Hepatocyte (in vitro differentiated cells): ENCODE measurements at regions not wholly inside any gene's neighbourhood (a gene's known extent, or its start where the extent isn't known, plus 50 kb on each side); places are given as distances from the start of the nearest gene placed in this dataset.

Experiments used
- DNase-seq: peaks from one replicate; pipeline ENCODE4 v3.0.0-alpha.2; 2016; ENCODE audit warnings: low spot score
- H2AFZ ChIP-seq: fragments of 200-600 bp; sonication (generic); 2 replicates; pipeline ENCODE4 v1.6.0; 2016; ENCODE audit warnings: antibody characterized with exemption, mild to moderate bottlenecking
- H3K27ac ChIP-seq: fragments of 200-600 bp; sonication (generic); 2 replicates; pipeline ENCODE4 v1.5.1; 2016; ENCODE audit warnings: mild to moderate bottlenecking
- H3K27me3 ChIP-seq: fragments of 200-600 bp; sonication (generic); 2 replicates; pipeline ENCODE4 v1.6.1; 2016
- H3K36me3 ChIP-seq: fragments of 200-600 bp; sonication (generic); replicated peaks from 2 replicates; pipeline ENCODE4 v1.5.1; 2016; ENCODE audit warnings: low read depth; ENCODE audit not compliant: insufficient read depth
- H3K4me1 ChIP-seq: fragments of 200-600 bp; sonication (generic); 2 replicates; pipeline ENCODE4 v1.5.1; 2016; ENCODE audit warnings: mild to moderate bottlenecking, moderate library complexity; ENCODE audit not compliant: insufficient read depth
- H3K4me2 ChIP-seq: fragments of 200-600 bp; sonication (generic); 2 replicates; pipeline ENCODE4 v1.6.0; 2016
- H3K4me3 ChIP-seq: fragments of 200-600 bp; sonication (generic); 2 replicates; pipeline ENCODE4 v1.5.1; 2016; ENCODE audit warnings: mild to moderate bottlenecking
- H3K79me2 ChIP-seq: fragments of 200-600 bp; sonication (generic); 2 replicates; pipeline ENCODE4 v1.6.0; 2017; ENCODE audit warnings: mild to moderate bottlenecking
- H3K9me2 ChIP-seq: fragments of 200-600 bp; sonication (generic); replicated peaks from 2 replicates; pipeline ENCODE4 v1.6.0; 2017; ENCODE audit warnings: mild to moderate bottlenecking; ENCODE audit not compliant: insufficient read depth
- H3K9me3 ChIP-seq: fragments of 200-600 bp; sonication (generic); 2 replicates; pipeline ENCODE4 v1.5.1; 2016; ENCODE audit warnings: low read depth, mild to moderate bottlenecking
- H4K20me1 ChIP-seq: fragments of 200-600 bp; sonication (generic); 2 replicates; pipeline ENCODE4 v1.6.0; 2016; ENCODE audit warnings: mild to moderate bottlenecking; ENCODE audit not compliant: insufficient read depth, poor library complexity, severe bottlenecking
- CTCF ChIP-seq: fragments of 200-600 bp; sonication (generic); IDR thresholded peaks from 2 replicates; pipeline ENCODE4 v1.5.1; 2016; ENCODE audit warnings: antibody characterized with exemption, mild to moderate bottlenecking; ENCODE audit not compliant: poor library complexity
- EZH2 ChIP-seq: fragments of 200-600 bp; sonication (generic); IDR thresholded peaks from 2 replicates; pipeline ENCODE4 v1.6.1; 2016; ENCODE audit warnings: antibody characterized with exemption, mild to moderate bottlenecking, borderline replicate concordance
- EZH2phosphoT487 ChIP-seq: fragments of 200-600 bp; sonication (generic); IDR thresholded peaks from one replicate; pipeline ENCODE4 v1.6.1; 2018; ENCODE audit warnings: antibody characterized with exemption, mild to moderate bottlenecking, low read depth, moderate library complexity; ENCODE audit not compliant: unreplicated experiment, severe bottlenecking
- WGBS: methylation state at CpG from one replicate; pipeline ENCODE4 v1.1.6; 2016; ENCODE audit warnings: low lambda C conversion rate; ENCODE audit errors: missing lambda C conversion rate; 5-methylcytosine and 5-hydroxymethylcytosine counted together

- H3K4me3 ChIP-seq, result no peak overlapping the region
- no peak overlapping the region for H2AFZ ChIP-seq
- TF ChIP-seq CTCF (no peak), EZH2phosphoT487 (no peak), EZH2 (no peak)
- no peaks in the 10 kb centered on the region for H3K9me2 ChIP-seq
- H3K4me2 ChIP-seq, result no peak overlapping the region
- H3K79me2 ChIP-seq, result no peaks in the 10 kb centered on the region
- no peaks in the 10 kb centered on the region for H3K36me3 ChIP-seq
- no peak overlapping the region for H3K27ac ChIP-seq
- DNase-seq, result no peak
- peaks cover 14% of the 10 kb centered on the region for H3K4me1 ChIP-seq
- H4K20me1 ChIP-seq, result no peaks in the 10 kb centered on the region
- WGBS, result 89% methylated on average over 6 of the region's 6 CpGs
- no peaks in the 10 kb centered on the region for H3K9me3 ChIP-seq
- no peaks in the 10 kb centered on the region for H3K27me3 ChIP-seq
These were observed 69.9 kb upstream of the SIPA1L2 start for GRCh38 chr1:232699814-232700213.

GRCh38 chr1:232702911-232703310 lies 73.0 kb upstream of the SIPA1L2 start:
- WGBS, result 81% methylated on average over 5 of the region's 5 CpGs
- Histone ChIP-seq H2AFZ (no peak overlapping the region), H3K4me1 (peaks cover 19% of the 10 kb centered on the region), H3K27me3 (no peaks in the 10 kb centered on the region), H3K79me2 (no peaks in the 10 kb centered on the region), H3K4me3 (no peak overlapping the region), H4K20me1 (no peaks in the 10 kb centered on the region), H3K4me2 (no peak overlapping the region), H3K27ac (no peak overlapping the region), H3K9me2 (no peaks in the 10 kb centered on the region), H3K9me3 (no peaks in the 10 kb centered on the region), H3K36me3 (no peaks in the 10 kb centered on the region)
- no peak for DNase-seq
- no peak for TF ChIP-seq EZH2
- TF ChIP-seq CTCF, result no peak
- TF ChIP-seq EZH2phosphoT487, result no peak

- peaks cover 21% of the 10 kb centered on the region for H3K4me1 ChIP-seq
- DNase-seq, result no peak
- no peaks in the 10 kb centered on the region for H4K20me1 ChIP-seq
- 45% methylated on average over 2 of the region's 2 CpGs for WGBS
- H3K4me3 ChIP-seq, result no peak overlapping the region
- H3K4me2 ChIP-seq, result peak overlapping the region; percentile 7
- H3K27ac ChIP-seq, result peak overlapping the region; percentile 92
- no peaks in the 10 kb centered on the region for H3K36me3 ChIP-seq
- no peaks in the 10 kb centered on the region for H3K9me3 ChIP-seq
- no peaks in the 10 kb centered on the region for H3K9me2 ChIP-seq
- H3K27me3 ChIP-seq, result no peaks in the 10 kb centered on the region
- TF ChIP-seq CTCF (no peak), EZH2phosphoT487 (no peak), EZH2 (no peak)
- H3K79me2 ChIP-seq, result no peaks in the 10 kb centered on the region
- no peak overlapping the region for H2AFZ ChIP-seq
These were observed 74.3 kb upstream of the SIPA1L2 start for GRCh38 chr1:232704256-232704655.
